Fibroblast of mammary gland (primary cell): ENCODE measurements at regions not wholly inside any gene's neighbourhood (a gene's known extent, or its start where the extent isn't known, plus 50 kb on each side); places are given as distances from the start of the nearest gene placed in this dataset.

Experiments used
- DNase-seq: peaks from one replicate; pipeline ENCODE4 v3.0.0-alpha.2; 2010; ENCODE audit warnings: low read depth
- H3K4me3 ChIP-seq: 2 replicates; pipeline ENCODE4 v1.5.1; 2011; ENCODE audit warnings: low read depth, mild to moderate bottlenecking, low read length, moderate library complexity; ENCODE audit not compliant: control insufficient read depth
- CTCF ChIP-seq: conservative IDR thresholded peaks from 2 replicates; pipeline ENCODE4 v1.5.1; 2011; ENCODE audit warnings: low read depth, low read length, inconsistent platforms; ENCODE audit not compliant: control insufficient read depth, insufficient read depth

- H3K4me3 ChIP-seq = no peak overlapping the region
- no peak for TF ChIP-seq CTCF
- DNase-seq = peak; percentile 73
These were observed 90.0 kb upstream of the IFNGR1 start for GRCh38 chr6:137309078-137309762.

- no peak for DNase-seq
- no peak for TF ChIP-seq CTCF
- H3K4me3 ChIP-seq = no peak overlapping the region
These were observed 88.1 kb upstream of the IFNGR1 start for GRCh38 chr6:137307163-137307854.

- no peak for TF ChIP-seq CTCF
- no peak overlapping the region for H3K4me3 ChIP-seq
- no peak for DNase-seq
These were observed 86.5 kb upstream of the IFNGR1 start for GRCh38 chr6:137305691-137306090.

- TF ChIP-seq CTCF = no peak
- no peak overlapping the region for H3K4me3 ChIP-seq
- DNase-seq = no peak
These were observed 85.0 kb upstream of the IFNGR1 start for GRCh38 chr6:137304020-137304780.

- H3K4me3 ChIP-seq = no peak overlapping the region
- no peak for DNase-seq
- TF ChIP-seq CTCF = no peak
These were observed 84.3 kb upstream of the IFNGR1 start for GRCh38 chr6:137303441-137303840.

- H3K4me3 ChIP-seq = no peak overlapping the region
- DNase-seq = no peak
These were observed 80.5 kb upstream of the IFNGR1 start for GRCh38 chr6:137299681-137300080.

More at GRCh38 chr6:137299681-137300080, 80.5 kb upstream of the IFNGR1 start:
- TF ChIP-seq CTCF = no peak
